ENCODE measurements at regions not wholly inside any gene's neighbourhood (a gene's known extent, or its start where the extent isn't known, plus 50 kb on each side); places are given as distances from the start of the nearest gene placed in this dataset.

DNA sequence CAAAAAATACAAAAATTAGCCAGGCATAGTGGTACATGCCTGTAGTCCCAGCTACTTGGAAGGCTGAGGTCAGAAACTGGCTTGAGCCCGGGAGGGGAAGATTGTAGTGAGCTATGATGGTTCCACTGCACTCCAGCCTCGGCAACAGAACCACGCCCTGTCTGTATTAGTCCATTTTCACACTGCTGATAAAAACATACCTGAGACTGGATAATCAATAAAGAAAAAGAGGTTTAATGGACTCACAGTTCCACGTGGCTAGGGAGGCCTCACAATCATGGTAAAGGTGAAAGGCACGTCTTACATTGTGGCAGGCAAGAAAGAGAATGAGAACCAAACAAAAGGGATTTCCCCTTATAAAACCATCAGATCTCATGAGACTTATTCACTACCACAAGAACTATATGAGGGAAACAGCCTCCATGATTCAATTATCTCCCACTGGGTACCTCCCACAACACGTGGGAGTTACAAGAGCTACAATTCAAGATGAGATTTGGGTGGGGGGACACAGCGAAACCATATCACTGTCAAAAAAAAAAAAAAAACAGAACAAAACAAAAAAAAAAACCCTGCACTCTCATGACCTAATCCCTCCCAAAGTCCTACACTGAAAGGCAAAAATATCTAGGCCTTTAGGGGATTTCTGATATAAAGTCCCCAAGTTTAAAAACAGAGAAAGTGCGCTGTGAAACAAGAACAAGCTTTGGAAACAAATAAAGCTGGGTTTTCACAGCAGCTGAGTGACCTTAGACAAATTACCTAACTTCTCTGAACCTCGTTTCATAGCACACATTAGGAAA is 224.7 kb downstream of the IGSF11 start:
- TF ChIP-seq, protein P1, sequence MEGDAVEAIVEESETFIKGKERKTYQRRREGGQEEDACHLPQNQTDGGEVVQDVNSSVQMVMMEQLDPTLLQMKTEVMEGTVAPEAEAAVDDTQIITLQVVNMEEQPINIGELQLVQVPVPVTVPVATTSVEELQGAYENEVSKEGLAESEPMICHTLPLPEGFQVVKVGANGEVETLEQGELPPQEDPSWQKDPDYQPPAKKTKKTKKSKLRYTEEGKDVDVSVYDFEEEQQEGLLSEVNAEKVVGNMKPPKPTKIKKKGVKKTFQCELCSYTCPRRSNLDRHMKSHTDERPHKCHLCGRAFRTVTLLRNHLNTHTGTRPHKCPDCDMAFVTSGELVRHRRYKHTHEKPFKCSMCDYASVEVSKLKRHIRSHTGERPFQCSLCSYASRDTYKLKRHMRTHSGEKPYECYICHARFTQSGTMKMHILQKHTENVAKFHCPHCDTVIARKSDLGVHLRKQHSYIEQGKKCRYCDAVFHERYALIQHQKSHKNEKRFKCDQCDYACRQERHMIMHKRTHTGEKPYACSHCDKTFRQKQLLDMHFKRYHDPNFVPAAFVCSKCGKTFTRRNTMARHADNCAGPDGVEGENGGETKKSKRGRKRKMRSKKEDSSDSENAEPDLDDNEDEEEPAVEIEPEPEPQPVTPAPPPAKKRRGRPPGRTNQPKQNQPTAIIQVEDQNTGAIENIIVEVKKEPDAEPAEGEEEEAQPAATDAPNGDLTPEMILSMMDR (IDR thresholded peaks at IDR 0.05; ENCODE audit: extremely low read depth, missing control alignments), result no peak
- DNase-seq (ENCODE audit: low spot score), result peak; percentile 14

DNA sequence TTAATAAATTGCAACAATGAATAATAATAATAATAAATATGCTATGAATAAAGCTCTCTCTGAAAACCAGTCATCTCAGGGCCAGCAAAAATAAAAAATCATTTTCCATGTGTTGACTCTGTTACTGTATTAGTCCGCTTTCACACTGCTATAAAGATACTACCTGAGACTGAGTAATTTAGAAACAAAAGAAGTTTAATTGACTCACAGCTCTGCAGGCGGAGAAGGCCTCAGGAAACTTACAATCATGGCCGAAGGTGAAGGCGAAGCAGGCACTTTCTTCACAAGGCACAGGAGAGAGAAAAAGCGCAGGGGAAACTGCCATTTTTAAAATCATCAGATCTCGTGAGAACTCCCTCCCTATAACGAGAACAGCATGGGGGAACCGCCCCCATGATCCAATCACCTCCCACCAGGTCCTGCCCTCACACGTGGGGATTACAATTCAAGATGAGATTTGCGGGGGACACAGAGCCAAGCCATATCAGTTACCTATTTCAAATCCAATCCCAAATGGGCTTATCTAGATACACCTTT is 224.1 kb downstream of the IGSF11 start:
- no peak for DNase-seq (ENCODE audit: low spot score)
- TF ChIP-seq, protein P1 (IDR thresholded peaks at IDR 0.05; ENCODE audit: extremely low read depth, missing control alignments), result no peak

DNA sequence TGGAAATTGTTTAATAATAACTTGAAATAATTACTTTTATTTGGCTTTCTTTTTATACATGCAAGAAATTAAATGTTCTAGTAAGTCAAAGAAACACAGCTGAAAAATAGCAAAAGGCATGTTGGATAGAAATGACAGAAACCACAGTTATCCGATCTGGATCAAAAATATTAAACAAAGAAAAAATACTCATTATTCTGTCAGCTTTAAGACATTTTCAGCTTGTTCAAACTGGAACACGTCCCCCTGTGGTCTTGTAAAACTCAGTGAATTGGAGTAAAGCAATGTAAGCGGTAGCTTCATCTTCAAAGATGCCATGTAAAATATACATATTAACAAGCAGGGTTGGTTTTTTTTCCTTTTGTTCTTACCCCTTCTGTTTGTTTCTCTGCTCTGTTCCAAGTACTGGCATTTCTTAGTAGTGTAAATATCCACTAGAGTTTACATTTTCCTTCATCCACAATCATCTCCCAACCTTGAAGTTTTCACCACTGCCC is 223.4 kb downstream of the IGSF11 start:
- DNase-seq (ENCODE audit: low spot score), result no peak
- TF ChIP-seq, protein P1 (IDR thresholded peaks at IDR 0.05; ENCODE audit: extremely low read depth, missing control alignments), result no peak

DNA sequence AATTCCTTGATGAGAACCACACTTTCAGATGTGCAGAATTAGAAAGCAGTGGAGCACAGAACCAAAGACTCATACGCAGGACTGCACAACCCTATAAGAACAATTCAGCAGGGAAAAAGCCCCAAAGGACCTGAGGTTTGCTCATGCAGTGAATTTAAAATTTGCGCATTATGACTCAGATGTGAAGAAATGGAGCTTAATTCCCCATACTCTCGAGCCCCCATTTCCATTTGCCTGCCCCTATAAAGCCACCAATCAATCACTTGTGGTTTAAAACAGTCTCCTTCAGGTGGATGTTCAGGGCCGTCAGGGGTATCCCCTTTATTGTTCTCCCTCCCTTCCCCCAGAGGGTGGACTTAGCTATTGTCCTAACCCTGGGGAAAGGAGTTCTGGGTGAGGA is 221.2 kb downstream of the IGSF11 start:
- no peak for DNase-seq (ENCODE audit: low spot score)
- TF ChIP-seq, protein P1 (IDR thresholded peaks at IDR 0.05; ENCODE audit: extremely low read depth, missing control alignments), result no peak

DNA sequence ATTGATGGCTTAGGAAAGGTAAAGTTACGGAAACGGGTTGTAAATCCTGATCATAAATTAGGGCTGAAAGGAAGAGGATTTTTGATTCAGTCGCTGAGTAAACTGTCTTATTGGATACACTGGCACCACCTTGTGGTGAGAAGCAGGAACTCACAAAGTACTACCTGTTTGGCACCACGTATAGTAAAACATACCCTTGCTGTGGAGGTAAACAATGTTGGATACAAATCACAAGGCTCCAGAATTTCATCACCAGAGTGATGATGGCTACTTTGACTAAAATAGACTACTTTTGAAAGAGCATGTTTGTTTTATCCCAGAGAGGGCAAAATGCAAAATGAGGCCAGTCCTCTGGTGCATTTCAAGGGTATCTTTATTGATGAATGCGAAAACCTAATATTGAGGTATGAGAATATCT is 216.9 kb downstream of the IGSF11 start:
- DNase-seq (ENCODE audit: low spot score), result peak; percentile 49
- TF ChIP-seq, protein P1 (IDR thresholded peaks at IDR 0.05; ENCODE audit: extremely low read depth, missing control alignments), result peak; percentile 79

DNA sequence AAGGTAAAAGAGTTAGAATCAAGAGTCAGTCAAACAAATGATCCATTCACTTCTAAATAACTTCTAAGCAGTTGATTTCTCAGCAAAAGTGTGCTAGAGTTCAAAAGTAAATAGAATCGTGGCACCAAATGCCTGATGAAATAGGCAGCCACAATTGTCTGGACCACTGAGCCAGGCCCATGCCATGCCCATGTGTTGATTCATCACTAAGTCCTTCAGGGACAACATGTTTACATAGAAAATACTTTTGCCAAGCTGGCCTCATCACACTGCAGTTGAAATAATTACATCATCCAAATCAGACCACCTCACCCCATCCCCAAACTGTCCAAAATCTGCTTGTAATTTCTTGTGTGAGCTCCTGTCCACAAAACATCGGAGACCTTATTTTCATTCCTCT is 216.3 kb downstream of the IGSF11 start:
- no peak for DNase-seq (ENCODE audit: low spot score)
- TF ChIP-seq, protein P1 (IDR thresholded peaks at IDR 0.05; ENCODE audit: extremely low read depth, missing control alignments), result no peak

DNA sequence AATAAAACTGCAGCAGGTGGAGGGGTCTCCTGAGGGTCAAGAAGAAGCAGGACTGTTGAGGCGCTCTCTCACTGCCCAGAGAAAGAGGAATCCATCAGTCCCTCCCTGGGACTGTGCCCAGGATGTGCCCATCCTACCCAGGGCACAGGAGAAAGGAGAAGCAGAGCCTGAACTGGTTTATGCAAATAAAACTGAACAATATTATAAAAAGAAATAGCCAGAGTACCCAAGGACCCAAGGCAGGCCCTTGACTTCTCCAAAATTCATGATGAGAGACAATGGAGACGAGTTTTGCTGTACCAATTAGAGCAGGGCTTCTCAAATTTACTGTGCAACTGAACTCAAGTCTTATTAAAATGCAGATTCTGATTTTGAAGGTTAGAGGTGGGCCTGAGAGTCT is 211.0 kb downstream of the IGSF11 start:
- no peak for DNase-seq (ENCODE audit: low spot score)
- TF ChIP-seq, protein P1 (IDR thresholded peaks at IDR 0.05; ENCODE audit: extremely low read depth, missing control alignments), result no peak

All from GM20000 (cell line).